Tibial nerve (tissue), 3 donors: ENCODE measurements at regions not wholly inside any gene's neighbourhood (a gene's known extent, or its start where the extent isn't known, plus 50 kb on each side); places are given as distances from the start of the nearest gene placed in this dataset.
"Not testable (repeated sequence)": the region's sequence is repeated elsewhere in the genome, so short reads cannot be mapped to it uniquely, and the experiment has no call there.

Experiments used
- POLR2A ChIP-seq, 2 donors: fragments of 450-650 bp; IDR thresholded peaks; one replicate each; pipeline ENCODE4 v1.6.1; 2017; ENCODE audit warnings: antibody characterized with exemption in 2 of 2, mild to moderate bottlenecking in 2 of 2, moderate library complexity in 2 of 2
- TF ChIP-seq, protein P1 (sequence below), 5 experiments: fragments of 200-600 bp in 3 of 5; fragments of 450-650 bp in 2 of 5; sonication (generic) in 3 of 5; IDR thresholded peaks; one replicate each; pipeline ENCODE4 v1.5.1; 2016 to 2019; ENCODE audit warnings: antibody characterized with exemption in 5 of 5, mild to moderate bottlenecking in 3 of 5, moderate library complexity in 2 of 5

DNA sequence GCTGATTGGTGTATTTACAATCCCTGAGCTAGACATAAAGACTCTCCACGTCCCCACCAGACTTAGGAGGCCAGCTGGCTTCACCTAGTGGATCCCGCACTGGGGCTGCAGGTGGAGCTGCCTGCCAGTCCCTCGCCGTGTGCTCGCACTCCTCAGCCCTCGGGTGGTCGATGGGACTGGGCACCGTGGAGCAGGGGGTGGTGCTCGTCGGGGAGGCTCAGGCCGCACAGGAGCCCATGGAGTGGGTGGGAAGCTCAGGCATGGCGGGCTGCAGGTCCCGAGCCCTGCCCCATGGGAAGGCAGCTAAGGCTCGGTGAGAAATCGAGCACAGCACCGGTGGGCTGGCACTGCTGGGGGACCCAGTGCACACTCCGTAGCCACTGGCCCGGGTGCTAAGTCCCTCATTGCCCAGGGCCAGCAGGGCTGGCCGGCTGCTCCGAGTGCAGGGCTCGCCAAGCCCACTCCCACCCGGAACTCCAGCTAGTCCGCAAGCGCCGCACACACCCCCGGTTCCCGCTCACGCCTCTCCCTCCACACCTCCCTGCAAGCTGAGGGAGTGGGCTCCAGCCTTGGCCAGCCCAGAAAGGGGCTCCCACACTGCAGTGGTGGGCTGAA lies 1441.2 kb upstream of the ACVR2A start:
- TF ChIP-seq, protein P1, sequence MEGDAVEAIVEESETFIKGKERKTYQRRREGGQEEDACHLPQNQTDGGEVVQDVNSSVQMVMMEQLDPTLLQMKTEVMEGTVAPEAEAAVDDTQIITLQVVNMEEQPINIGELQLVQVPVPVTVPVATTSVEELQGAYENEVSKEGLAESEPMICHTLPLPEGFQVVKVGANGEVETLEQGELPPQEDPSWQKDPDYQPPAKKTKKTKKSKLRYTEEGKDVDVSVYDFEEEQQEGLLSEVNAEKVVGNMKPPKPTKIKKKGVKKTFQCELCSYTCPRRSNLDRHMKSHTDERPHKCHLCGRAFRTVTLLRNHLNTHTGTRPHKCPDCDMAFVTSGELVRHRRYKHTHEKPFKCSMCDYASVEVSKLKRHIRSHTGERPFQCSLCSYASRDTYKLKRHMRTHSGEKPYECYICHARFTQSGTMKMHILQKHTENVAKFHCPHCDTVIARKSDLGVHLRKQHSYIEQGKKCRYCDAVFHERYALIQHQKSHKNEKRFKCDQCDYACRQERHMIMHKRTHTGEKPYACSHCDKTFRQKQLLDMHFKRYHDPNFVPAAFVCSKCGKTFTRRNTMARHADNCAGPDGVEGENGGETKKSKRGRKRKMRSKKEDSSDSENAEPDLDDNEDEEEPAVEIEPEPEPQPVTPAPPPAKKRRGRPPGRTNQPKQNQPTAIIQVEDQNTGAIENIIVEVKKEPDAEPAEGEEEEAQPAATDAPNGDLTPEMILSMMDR (IDR thresholded peaks at IDR 0.05): not testable (repeated sequence)
- not testable (repeated sequence) for TF ChIP-seq POLR2A (IDR thresholded peaks at IDR 0.05)
